ENCODE measurements at regions not wholly inside any gene's neighbourhood (a gene's known extent, or its start where the extent isn't known, plus 50 kb on each side); places are given as distances from the start of the nearest gene placed in this dataset.
"Not testable (repeated sequence)": the region's sequence is repeated elsewhere in the genome, so short reads cannot be mapped to it uniquely, and the experiment has no call there.

DNA sequence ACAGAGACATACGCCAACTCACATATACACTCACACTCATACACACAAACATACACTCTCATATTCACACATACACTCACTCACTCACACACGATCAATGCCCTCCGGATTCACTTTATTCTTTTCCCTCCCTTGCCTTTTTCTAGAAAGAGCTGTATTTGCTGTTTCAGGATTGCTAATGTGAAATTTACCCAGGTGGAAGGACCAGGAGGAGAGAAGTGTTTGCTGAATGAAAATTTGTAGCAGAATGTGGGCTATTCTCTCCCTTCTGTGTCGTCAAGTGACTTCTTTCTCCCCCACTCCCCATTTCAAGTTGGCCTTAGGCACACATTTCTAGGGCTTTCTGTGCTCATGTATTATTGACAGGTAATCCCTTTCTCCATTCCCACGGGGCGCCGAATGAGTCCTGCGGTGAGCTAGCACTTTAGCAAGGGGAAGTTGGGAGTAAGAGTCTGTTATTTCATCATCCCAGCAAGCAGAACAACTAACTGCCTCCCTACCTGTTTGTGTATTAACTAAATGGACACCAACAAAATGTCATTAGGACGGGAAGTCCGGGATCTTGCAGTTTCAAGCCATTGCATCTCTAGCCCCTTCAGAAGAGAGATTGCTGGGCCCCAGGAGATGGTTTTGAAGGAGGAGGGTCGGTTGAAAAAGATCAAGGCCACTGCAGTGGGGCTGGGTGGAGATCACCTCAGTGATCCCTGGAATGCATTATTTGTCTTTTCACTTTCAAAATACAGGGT lies 97.1 kb upstream of the TAF11L2 start:
- DNase-seq (ENCODE audit: low spot score) = no peak

- DNase-seq (ENCODE audit: low spot score) = no peak
These were observed 96.4 kb upstream of the TAF11L2 start for GRCh38 chr5:17401470-17402288.

DNA sequence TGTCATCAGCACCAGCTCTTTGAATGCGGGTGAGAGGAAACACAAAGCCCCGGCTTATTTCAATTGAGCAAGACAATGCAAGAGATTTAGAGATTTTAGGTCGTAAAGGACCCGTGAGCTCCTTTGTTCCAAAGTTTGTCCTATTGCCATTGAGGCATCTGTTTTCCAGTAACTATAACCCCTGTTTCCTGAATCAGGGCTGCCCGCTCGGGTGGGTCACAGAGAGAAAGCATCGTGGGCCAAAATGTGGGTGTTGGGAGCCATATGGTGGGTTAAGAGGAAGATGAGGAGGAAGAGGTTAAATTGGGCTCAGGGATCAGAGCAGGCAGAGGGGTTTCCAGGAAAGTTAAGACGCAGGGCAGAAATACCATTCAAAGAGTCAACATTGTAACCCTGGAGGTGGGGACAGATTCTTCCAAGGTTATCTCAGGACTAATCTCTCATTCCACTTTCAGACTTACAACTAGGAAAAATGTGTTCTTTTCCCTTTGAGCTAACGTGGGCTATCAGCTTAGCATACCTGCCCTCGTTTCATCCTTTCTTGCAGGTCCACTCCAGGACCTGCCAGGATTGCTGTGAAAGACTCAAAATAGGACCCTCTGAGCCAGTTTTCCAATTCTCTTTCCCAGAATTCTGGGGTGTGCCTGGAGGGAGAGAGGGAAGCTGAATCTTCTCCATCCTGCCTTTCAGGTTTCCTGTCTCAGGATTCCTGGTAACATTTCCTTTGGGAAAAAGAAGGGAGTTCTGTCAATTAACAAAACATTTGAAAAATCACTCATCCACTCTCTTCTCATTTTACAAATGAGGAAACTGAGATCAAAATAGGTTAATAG lies 95.5 kb upstream of the TAF11L2 start:
- DNase-seq (ENCODE audit: low spot score) = no peak

DNA sequence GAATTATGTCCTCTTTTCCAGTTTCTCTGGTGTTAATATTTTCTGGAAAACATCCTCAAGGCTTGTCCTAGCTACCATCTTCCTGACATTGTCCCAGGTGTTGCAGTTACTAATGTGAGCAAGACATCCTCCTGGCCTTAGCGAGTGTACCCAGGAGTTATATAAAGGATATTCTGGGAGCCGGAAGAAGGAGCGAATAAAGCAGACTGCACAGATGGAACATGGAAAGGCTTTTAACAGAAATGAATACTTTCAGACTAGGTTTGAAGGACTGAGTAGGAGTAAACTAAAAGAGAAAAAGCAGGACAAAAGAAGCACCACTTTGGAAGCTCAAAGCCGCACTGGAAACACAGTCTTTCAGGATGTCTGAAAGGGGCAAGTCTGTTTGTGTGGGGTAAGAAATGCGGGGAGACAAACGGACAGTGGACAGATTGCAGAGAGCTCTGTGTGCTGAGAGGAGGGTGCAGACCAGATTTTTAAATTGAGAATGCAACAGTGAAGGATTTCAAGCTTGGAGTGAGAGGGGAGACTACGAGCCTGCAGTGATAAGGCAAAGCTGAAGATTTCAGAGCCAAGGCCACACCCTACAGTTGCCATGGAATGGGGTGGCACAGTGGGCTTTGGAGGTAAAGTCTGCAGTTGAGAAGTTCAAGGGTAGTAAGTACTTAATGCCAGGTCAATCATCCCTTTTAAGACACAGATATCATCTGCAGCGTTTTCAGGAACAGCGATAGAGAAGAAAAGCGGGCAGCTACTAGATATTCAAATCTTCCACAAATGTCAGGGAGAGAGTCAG lies 94.1 kb upstream of the TAF11L2 start:
- DNase-seq (ENCODE audit: low spot score) = no peak

GRCh38 chr5:17405976-17406375 lies 92.1 kb upstream of the TAF11L2 start:
- no peak for DNase-seq (ENCODE audit: low spot score)

GRCh38 chr5:17406423-17406838 lies 91.6 kb upstream of the TAF11L2 start:
- DNase-seq (ENCODE audit: low spot score) = no peak

- DNase-seq (ENCODE audit: low spot score) = no peak
These were observed 86.3 kb upstream of the TAF11L2 start for GRCh38 chr5:17411436-17412402.

DNA sequence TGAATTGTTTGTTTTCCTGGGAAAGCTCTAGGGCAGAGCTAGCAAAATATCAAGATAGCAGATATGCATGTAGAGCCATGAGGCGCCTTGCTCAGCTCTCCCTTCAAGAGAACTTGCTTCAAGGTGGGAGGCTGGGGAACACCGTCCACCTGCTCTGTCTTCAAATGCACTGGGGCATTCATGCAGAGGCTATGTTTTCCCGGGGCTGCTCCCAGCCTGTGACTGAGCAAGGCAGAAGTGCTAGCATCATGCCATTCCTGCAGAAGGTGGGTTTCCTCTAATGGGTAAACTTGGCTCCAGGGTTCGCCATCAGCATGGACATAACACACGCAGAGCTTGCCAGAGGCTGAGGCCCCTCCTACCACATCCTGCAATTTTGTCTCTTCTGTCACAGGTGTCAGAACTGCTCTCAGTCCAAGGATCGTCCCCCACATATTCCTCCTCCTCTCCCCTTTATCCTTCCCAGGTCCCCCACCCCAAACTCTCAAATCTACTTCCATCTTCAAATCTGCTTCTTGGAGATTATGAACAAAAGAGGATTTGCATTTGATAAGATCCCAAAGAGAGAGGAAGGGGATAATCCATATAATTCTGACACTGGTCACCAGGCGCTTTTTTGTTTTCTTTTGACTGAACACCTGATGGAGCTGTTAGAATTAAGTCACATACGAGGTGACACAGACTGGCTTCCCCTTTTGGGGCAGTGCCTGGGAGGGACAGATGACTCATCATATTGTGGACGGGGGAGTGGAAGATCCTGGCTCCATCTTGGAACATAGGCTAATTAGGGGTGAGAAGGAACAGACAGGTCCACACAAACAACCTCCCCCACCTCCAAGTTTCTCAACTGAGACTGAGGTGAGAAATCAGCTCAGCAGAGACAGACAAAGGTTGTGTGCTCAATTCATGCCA lies 85.0 kb upstream of the TAF11L2 start:
- DNase-seq (ENCODE audit: low spot score) = no peak

- DNase-seq (ENCODE audit: low spot score) = no peak
These were observed 84.3 kb upstream of the TAF11L2 start for GRCh38 chr5:17413691-17414090.

DNA sequence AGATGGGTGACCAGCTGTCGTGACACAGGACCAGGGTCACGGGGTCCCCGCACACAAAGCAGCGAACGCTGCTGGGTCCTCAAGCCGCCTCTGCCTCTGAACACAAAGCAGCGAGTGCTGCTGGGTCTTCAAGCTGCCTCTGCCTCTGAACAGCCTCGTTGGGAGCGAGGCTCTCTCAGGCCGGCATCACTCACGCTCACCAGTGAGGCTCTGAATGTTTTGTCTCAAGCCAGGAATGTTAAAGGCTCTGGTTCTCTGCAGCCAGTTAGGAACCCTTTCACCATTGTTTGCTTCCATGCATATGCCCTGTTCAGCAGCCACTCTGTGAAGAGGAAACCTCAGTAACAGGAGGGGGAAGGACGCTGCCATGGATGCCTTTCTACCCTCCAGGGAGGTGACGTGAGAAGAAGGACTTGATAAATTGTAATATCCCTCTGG lies 82.7 kb upstream of the TAF11L2 start:
- DNase-seq (ENCODE audit: low spot score) = no peak

DNA sequence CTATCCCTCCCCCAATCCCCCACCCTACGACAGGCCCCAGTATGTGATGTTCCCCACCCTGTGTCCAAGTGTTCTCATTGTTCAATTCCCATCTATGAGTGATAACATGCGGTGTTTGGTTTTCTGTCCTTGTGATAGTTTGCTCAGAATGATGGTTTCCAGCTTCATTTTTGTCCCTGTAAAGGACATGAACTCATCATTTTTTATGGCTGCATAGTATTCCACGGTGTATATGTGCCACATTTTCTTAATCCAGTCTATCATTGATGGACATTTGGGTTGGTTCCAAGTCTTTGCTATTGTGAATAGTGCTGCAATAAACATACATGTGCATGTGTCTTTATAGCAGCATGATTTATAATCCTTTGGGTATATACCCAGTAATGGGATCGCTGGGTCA lies 81.7 kb upstream of the TAF11L2 start:
- DNase-seq (ENCODE audit: low spot score) = not testable (repeated sequence)

- DNase-seq (ENCODE audit: low spot score) = no peak
These were observed 73.4 kb upstream of the TAF11L2 start for GRCh38 chr5:17424674-17425073.

DNA sequence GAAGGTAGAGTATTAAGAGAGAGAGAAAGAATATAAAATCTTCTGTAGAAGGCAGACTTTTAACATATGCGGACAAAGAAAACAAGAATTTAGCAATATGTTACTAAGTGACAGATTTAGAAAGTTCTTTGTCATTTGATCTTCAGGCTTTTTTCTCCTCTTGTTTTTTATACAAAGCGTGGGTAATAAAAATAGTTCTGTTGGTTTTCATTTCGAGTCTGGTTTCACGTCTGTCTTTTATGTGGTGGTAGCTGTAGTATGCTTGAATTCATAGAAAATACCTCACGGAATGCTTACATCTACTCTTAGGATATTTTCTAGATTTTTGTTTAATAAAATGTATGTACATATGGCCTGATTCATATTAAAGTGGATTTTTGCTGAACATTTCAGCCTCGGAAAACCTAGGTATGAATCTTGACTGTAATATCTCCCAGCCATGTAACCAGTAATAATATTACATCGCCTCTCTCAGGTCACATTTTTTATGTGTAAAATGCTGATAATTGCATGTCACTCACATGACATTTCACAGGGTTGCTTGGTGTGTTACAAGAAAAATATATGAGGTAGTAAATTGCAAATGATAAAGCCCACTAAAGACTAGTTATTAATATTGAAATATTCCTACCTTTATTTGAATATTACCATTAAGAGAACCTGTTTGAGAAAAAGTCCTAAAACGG lies 72.5 kb upstream of the TAF11L2 start:
- DNase-seq (ENCODE audit: low spot score) = no peak

DNA sequence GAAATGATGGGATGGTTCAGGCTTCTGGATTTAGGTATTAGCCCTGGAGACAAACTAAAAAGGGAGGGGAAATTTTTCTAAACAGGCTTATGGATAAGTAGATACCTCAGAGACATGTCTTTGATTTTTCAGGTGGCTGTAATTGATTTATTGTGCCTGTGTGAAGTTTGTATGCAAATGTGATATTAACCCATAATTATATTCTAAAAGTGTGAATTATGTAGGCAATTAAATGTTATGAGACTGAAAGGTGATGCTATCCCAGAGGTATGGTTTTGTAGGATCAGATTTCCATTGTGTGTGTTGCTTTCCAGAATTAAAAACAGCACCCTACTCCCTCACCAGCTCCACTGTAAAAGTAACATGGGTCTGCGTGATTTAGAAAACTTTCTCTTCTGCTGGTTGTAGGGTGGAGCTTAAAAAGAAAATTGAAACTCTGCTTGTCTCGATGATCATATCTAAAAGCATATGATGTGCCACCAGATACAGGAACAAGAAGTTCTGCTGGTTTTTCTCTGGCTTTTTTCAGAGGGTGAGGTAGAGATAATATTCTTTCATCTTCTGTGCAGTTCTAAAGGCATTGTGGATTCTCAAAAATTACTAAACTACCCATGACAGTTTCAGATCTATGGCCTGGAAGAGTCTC lies 71.8 kb upstream of the TAF11L2 start:
- no peak for DNase-seq (ENCODE audit: low spot score)

GRCh38 chr5:17428176-17428800 lies 69.7 kb upstream of the TAF11L2 start:
- DNase-seq (ENCODE audit: low spot score) = no peak

DNA sequence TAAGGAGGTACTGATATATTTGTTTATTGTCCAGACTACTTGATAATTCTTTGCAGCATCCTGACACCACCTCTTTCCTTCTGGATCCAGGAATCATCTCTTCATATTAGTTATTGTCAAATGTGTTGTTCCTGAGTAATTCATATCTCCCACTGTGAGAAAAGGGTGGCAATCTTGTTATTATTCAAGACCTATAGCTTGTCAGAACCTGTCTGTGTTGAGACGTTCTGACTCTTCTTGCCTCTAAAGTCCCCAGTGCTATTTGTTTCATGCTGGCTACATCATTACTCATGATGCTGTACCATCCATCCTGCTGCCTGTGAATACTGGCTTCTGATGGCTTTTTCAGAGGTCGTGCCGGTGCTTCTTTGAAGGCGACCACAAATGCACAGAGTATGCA lies 68.7 kb upstream of the TAF11L2 start:
- DNase-seq (ENCODE audit: low spot score) = no peak

- no peak for DNase-seq (ENCODE audit: low spot score)
These were observed 67.8 kb upstream of the TAF11L2 start for GRCh38 chr5:17430241-17430640.

Measured in AG20443 (cell line).